ENCODE measurements at regions not wholly inside any gene's neighbourhood (a gene's known extent, or its start where the extent isn't known, plus 50 kb on each side); places are given as distances from the start of the nearest gene placed in this dataset.

- BruUV-seq (replicated peaks): no TSS peak
These were observed 83.0 kb upstream of the PIWIL1 start for GRCh38 chr12:130254461-130255276.

GRCh38 chr12:130258863-130259262 lies 78.8 kb upstream of the PIWIL1 start:
- H3K27ac Mint-ChIP-seq (ENCODE audit: low read depth, unreplicated experiment): no peak overlapping the region
- H3K4me3 Mint-ChIP-seq (ENCODE audit: unreplicated experiment): no peak overlapping the region
- no peaks in the 10 kb centered on the region for H3K4me1 Mint-ChIP-seq (ENCODE audit: insufficient read depth, unreplicated experiment)
- peaks cover 6% of the 10 kb centered on the region for H3K36me3 Mint-ChIP-seq (ENCODE audit: insufficient read depth, unreplicated experiment)
- POLR2A ChIA-PET: interaction anchor here (0.7 kb wide), 1 partner anchor 45 kb away, joined by 3 read pairs; no protein-coding TSS in a partner anchor
- BruUV-seq (replicated peaks): no TSS peak
- peaks cover 11% of the 10 kb centered on the region for H3K27me3 Mint-ChIP-seq (ENCODE audit: insufficient read depth, unreplicated experiment)
- CTCF ChIA-PET: no interaction called here
- no peaks in the 10 kb centered on the region for H3K9me3 Mint-ChIP-seq (ENCODE audit: unreplicated experiment)
- no peak for TF ChIP-seq CTCF (IDR thresholded peaks at IDR 0.05; ENCODE audit: unreplicated experiment)
- intact Hi-C loops (cut with micrococcal nuclease): no loop called here
- DNase-seq (ENCODE audit: unreplicated experiment): no peak

More at GRCh38 chr12:130254461-130255276, 83.0 kb upstream of the PIWIL1 start:
- ChIA-PET CTCF (interaction anchor here (0.7 kb wide), 1 partner anchor 64 kb away, joined by 4 read pairs; no protein-coding TSS in a partner anchor), POLR2A (no interaction called here)
- DNase-seq (ENCODE audit: unreplicated experiment): no peak
- Mint-ChIP-seq H3K9me3 (ENCODE audit: unreplicated experiment) (no peaks in the 10 kb centered on the region), H3K27ac (ENCODE audit: low read depth, unreplicated experiment) (no peak overlapping the region), H3K36me3 (ENCODE audit: insufficient read depth, unreplicated experiment) (peaks cover 3% of the 10 kb centered on the region), H3K4me3 (ENCODE audit: unreplicated experiment) (no peak overlapping the region), H3K27me3 (ENCODE audit: insufficient read depth, unreplicated experiment) (peaks cover 6% of the 10 kb centered on the region), H3K4me1 (ENCODE audit: insufficient read depth, unreplicated experiment) (no peaks in the 10 kb centered on the region)
- no peak for TF ChIP-seq CTCF (IDR thresholded peaks at IDR 0.05; ENCODE audit: unreplicated experiment)
- intact Hi-C loops (cut with micrococcal nuclease): no loop called here

GRCh38 chr12:130263025-130263424 lies 74.7 kb upstream of the PIWIL1 start:
- ChIA-PET CTCF (interaction anchor here (0.5 kb wide), 1 partner anchor 216 kb away, joined by 3 read pairs; no protein-coding TSS in a partner anchor), POLR2A (no interaction called here)
- Mint-ChIP-seq H3K4me1 (ENCODE audit: insufficient read depth, unreplicated experiment) (no peaks in the 10 kb centered on the region), H3K36me3 (ENCODE audit: insufficient read depth, unreplicated experiment) (peaks cover 6% of the 10 kb centered on the region), H3K4me3 (ENCODE audit: unreplicated experiment) (no peak overlapping the region), H3K27ac (ENCODE audit: low read depth, unreplicated experiment) (no peak overlapping the region), H3K9me3 (ENCODE audit: unreplicated experiment) (no peaks in the 10 kb centered on the region), H3K27me3 (ENCODE audit: insufficient read depth, unreplicated experiment) (peaks cover 23% of the 10 kb centered on the region)
- intact Hi-C loops (cut with micrococcal nuclease): no loop called here
- BruUV-seq (replicated peaks): no TSS peak
- no peak for DNase-seq (ENCODE audit: unreplicated experiment)
- no peak for TF ChIP-seq CTCF (IDR thresholded peaks at IDR 0.05; ENCODE audit: unreplicated experiment)

GRCh38 chr12:130263996-130264395 lies 73.7 kb upstream of the PIWIL1 start:
- Mint-ChIP-seq H3K27me3 (ENCODE audit: insufficient read depth, unreplicated experiment) (peaks cover 23% of the 10 kb centered on the region), H3K9me3 (ENCODE audit: unreplicated experiment) (no peaks in the 10 kb centered on the region), H3K4me3 (ENCODE audit: unreplicated experiment) (no peak overlapping the region), H3K36me3 (ENCODE audit: insufficient read depth, unreplicated experiment) (peaks cover 6% of the 10 kb centered on the region), H3K27ac (ENCODE audit: low read depth, unreplicated experiment) (no peak overlapping the region), H3K4me1 (ENCODE audit: insufficient read depth, unreplicated experiment) (no peaks in the 10 kb centered on the region)
- no peak for TF ChIP-seq CTCF (IDR thresholded peaks at IDR 0.05; ENCODE audit: unreplicated experiment)
- ChIA-PET CTCF (no interaction called here), POLR2A (no interaction called here)
- no peak for DNase-seq (ENCODE audit: unreplicated experiment)
- BruUV-seq (replicated peaks): no TSS peak
- intact Hi-C loops (cut with micrococcal nuclease): no loop called here

Data from MCF 10A (cell line).